ENCODE measurements at regions not wholly inside any gene's neighbourhood (a gene's known extent, or its start where the extent isn't known, plus 50 kb on each side); places are given as distances from the start of the nearest gene placed in this dataset.

DNA sequence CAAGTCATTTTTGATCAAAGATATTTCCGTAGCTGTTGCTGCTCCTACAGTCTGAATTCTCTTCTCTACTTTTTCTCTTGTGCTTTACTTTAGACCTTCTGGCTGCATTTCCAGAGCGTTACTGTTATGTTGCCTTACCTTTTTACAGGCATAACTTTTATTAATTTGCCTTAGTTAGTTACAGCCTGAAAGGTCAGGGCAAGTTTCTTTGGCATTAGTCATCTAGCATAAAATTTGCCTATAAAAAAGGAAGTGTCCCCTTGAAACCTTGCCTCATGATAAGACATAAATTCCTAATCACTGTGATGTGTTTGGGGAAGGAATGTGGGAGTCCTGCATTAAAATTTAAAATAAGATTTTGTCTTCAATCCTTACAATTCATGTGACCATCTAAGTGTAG, 618.5 kb downstream of the NR2F2 start:
- H4K20me1 ChIP-seq (ENCODE audit: insufficient read depth): no peaks in the 10 kb centered on the region
- no peaks in the 10 kb centered on the region for H3K27me3 ChIP-seq (replicated peaks; ENCODE audit: insufficient read depth)
- no peak overlapping the region for H3K4me2 ChIP-seq (ENCODE audit: unreplicated experiment)
- no peak overlapping the region for H3K9ac ChIP-seq
- no peaks in the 10 kb centered on the region for H3K4me1 ChIP-seq (ENCODE audit: insufficient read depth)
- no peaks in the 10 kb centered on the region for H3F3A ChIP-seq (ENCODE audit: insufficient read depth)
- no peak for DNase-seq
- H2AFZ ChIP-seq: no peak overlapping the region
- no peaks in the 10 kb centered on the region for H3K79me2 ChIP-seq (ENCODE audit: insufficient read depth)
- in situ Hi-C loops (cut with MboI): no loop called here
- no peak overlapping the region for H3K27ac ChIP-seq
- WGBS, 2 experiments (ENCODE audit: low coverage in 1 of 2, low lambda C conversion rate in 2 of 2, missing lambda C conversion rate in 2 of 2): 17 to 28% methylated on average over 2 of the region's 2 CpGs
- no peaks in the 10 kb centered on the region for H3K9me3 ChIP-seq (ENCODE audit: low read depth)
- no peaks in the 10 kb centered on the region for H3K9me2 ChIP-seq (ENCODE audit: insufficient read depth)
- no peaks in the 10 kb centered on the region for H3K36me3 ChIP-seq (ENCODE audit: low read depth)
- no peak overlapping the region for H3K4me3 ChIP-seq
- TF ChIP-seq EZH2phosphoT487 (IDR thresholded peaks at IDR 0.05; ENCODE audit: insufficient read depth, low read depth): no peak
- TF ChIP-seq EZH2 (IDR thresholded peaks at IDR 0.05; ENCODE audit: insufficient read depth, poor library complexity, severe bottlenecking): no peak

DNA sequence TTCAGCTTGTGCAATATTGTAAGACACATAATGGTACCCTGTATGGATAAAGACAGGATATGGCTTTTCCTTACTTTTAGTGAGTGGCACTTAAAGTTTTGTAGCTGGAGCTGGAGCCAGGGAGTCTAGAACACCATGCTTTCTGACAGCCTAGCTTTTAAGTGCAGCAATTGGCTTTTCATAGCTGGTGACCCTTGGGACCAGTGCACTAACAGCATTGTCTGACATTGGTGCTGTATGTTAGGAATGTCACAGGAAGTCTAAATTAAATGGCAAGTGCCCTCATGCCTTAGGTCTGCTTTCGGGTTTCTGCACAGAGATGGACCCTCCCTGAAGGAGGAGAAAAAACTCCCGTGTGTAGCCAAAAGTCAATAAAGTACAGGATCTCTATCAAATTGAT, 628.2 kb downstream of the NR2F2 start:
- no peak for DNase-seq
- Histone ChIP-seq H3K79me2 (ENCODE audit: insufficient read depth) (no peaks in the 10 kb centered on the region), H4K20me1 (ENCODE audit: insufficient read depth) (no peaks in the 10 kb centered on the region), H2AFZ (no peak overlapping the region), H3K4me1 (ENCODE audit: insufficient read depth) (no peaks in the 10 kb centered on the region), H3K4me2 (ENCODE audit: unreplicated experiment) (no peak overlapping the region), H3K4me3 (no peak overlapping the region), H3K27me3 (replicated peaks; ENCODE audit: insufficient read depth) (no peaks in the 10 kb centered on the region), H3K9me3 (ENCODE audit: low read depth) (no peaks in the 10 kb centered on the region), H3K27ac (no peak overlapping the region), H3K36me3 (ENCODE audit: low read depth) (no peaks in the 10 kb centered on the region), H3F3A (ENCODE audit: insufficient read depth) (no peaks in the 10 kb centered on the region), H3K9ac (no peak overlapping the region), H3K9me2 (ENCODE audit: insufficient read depth) (no peaks in the 10 kb centered on the region)
- WGBS, 2 experiments (ENCODE audit: low coverage in 1 of 2, low lambda C conversion rate in 2 of 2, missing lambda C conversion rate in 2 of 2): 8 to 12% methylated on average over 2 of the region's 2 CpGs
- in situ Hi-C loops (cut with MboI): no loop called here
- no peak for TF ChIP-seq EZH2phosphoT487 (IDR thresholded peaks at IDR 0.05; ENCODE audit: insufficient read depth, low read depth)
- no peak for TF ChIP-seq EZH2 (IDR thresholded peaks at IDR 0.05; ENCODE audit: insufficient read depth, poor library complexity, severe bottlenecking)

GRCh38 chr15:96959501-96959900, 629.0 kb downstream of the NR2F2 start:
- DNase-seq: no peak
- Histone ChIP-seq H3K4me3 (no peak overlapping the region), H3F3A (ENCODE audit: insufficient read depth) (no peaks in the 10 kb centered on the region), H3K4me2 (ENCODE audit: unreplicated experiment) (no peak overlapping the region), H3K4me1 (ENCODE audit: insufficient read depth) (no peaks in the 10 kb centered on the region), H2AFZ (no peak overlapping the region), H3K27ac (no peak overlapping the region), H4K20me1 (ENCODE audit: insufficient read depth) (no peaks in the 10 kb centered on the region), H3K9me3 (ENCODE audit: low read depth) (no peaks in the 10 kb centered on the region), H3K79me2 (ENCODE audit: insufficient read depth) (no peaks in the 10 kb centered on the region), H3K27me3 (replicated peaks; ENCODE audit: insufficient read depth) (no peaks in the 10 kb centered on the region), H3K9ac (no peak overlapping the region), H3K36me3 (ENCODE audit: low read depth) (no peaks in the 10 kb centered on the region), H3K9me2 (ENCODE audit: insufficient read depth) (no peaks in the 10 kb centered on the region)
- in situ Hi-C loops (cut with MboI): no loop called here
- no peak for TF ChIP-seq EZH2phosphoT487 (IDR thresholded peaks at IDR 0.05; ENCODE audit: insufficient read depth, low read depth)
- no peak for TF ChIP-seq EZH2 (IDR thresholded peaks at IDR 0.05; ENCODE audit: insufficient read depth, poor library complexity, severe bottlenecking)
- 17 to 21% methylated on average over 6 of the region's 6 CpGs for WGBS, 2 experiments (ENCODE audit: low coverage in 1 of 2, low lambda C conversion rate in 2 of 2, missing lambda C conversion rate in 2 of 2)

GRCh38 chr15:96960711-96961480, 630.4 kb downstream of the NR2F2 start:
- no peaks in the 10 kb centered on the region for H3K36me3 ChIP-seq (ENCODE audit: low read depth)
- H3K79me2 ChIP-seq (ENCODE audit: insufficient read depth): no peaks in the 10 kb centered on the region
- no peak for DNase-seq
- H3K4me2 ChIP-seq (ENCODE audit: unreplicated experiment): no peak overlapping the region
- H4K20me1 ChIP-seq (ENCODE audit: insufficient read depth): no peaks in the 10 kb centered on the region
- H3K4me1 ChIP-seq (ENCODE audit: insufficient read depth): no peaks in the 10 kb centered on the region
- no peak overlapping the region for H3K27ac ChIP-seq
- no peaks in the 10 kb centered on the region for H3K27me3 ChIP-seq (replicated peaks; ENCODE audit: insufficient read depth)
- TF ChIP-seq EZH2 (IDR thresholded peaks at IDR 0.05; ENCODE audit: insufficient read depth, poor library complexity, severe bottlenecking) (no peak), EZH2phosphoT487 (IDR thresholded peaks at IDR 0.05; ENCODE audit: insufficient read depth, low read depth) (no peak)
- no peaks in the 10 kb centered on the region for H3F3A ChIP-seq (ENCODE audit: insufficient read depth)
- H3K9me3 ChIP-seq (ENCODE audit: low read depth): no peaks in the 10 kb centered on the region
- no peak overlapping the region for H3K9ac ChIP-seq
- in situ Hi-C loops (cut with MboI): no loop called here
- no peak overlapping the region for H2AFZ ChIP-seq
- no peaks in the 10 kb centered on the region for H3K9me2 ChIP-seq (ENCODE audit: insufficient read depth)
- 13 to 16% methylated on average over 4 of the region's 4 CpGs for WGBS, 2 experiments (ENCODE audit: low coverage in 1 of 2, low lambda C conversion rate in 2 of 2, missing lambda C conversion rate in 2 of 2)
- H3K4me3 ChIP-seq: no peak overlapping the region

Measured in GM23248 (cell line).